HG03196 (cell line): ENCODE measurements at regions not wholly inside any gene's neighbourhood (a gene's known extent, or its start where the extent isn't known, plus 50 kb on each side); places are given as distances from the start of the nearest gene placed in this dataset.

ENCODE experiments used
- ATAC-seq: cut with Tn5 transposase; IDR thresholded peaks from one replicate; pipeline ENCODE4 v1.9.1; 2021; ENCODE audit not compliant: unreplicated experiment

DNA sequence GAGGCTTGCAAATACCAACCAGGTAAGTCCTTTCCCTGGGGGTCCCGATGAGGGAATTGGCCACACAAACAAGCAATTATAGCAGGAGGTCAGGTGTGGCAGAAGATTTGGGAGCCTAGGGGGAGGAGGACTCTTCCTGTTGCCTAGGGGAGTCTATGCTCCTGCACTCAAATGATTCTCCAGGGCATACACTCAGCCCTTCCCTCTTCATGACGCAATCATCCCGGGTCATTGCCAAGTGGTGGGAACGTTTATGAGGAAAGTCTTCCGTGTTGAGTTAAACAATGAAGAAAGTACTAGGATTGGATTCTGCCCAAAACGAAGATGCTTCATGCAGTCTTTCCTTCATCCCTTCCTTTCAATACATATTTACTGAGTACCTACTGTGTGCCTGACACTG, 186.5 kb upstream of the TSHZ2 start:
- ATAC-seq, result no peak

DNA sequence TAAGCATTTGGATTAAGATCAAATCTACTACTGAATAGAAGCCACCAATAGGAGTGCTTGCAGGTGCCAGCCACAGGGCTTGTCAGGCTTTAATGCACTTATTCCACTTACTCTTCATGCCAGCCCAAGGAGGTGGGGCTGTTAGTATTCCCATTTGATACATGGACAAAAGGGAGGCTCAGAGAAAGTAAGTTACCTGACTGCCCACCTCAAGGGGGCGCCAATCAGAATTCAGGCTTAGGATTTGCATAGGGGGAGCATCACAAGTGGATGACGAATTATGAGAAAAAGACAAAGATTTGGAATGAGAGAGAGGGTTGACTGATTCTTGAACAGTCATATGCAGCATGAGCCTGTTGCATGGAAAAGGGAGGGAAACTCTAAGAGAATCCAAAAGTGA, 188.4 kb upstream of the TSHZ2 start:
- no peak for ATAC-seq

DNA sequence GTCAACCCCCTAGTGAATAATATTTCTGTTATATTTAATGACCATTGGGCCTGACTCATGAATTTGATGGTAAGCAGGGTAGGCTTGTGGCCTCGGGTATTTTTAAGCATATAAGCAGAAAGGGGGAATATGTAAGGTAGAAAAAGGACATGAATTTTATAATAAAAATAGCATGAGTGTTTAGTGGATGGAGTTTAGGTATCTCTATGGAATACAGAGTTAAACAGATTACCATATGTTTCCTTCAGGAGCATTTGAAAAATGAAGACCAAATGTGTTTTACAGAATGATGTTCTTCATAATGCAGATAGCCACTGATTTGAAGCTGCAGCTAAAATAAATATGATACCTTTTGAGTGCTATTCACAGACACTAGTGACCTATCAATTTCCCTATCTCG, 191.7 kb upstream of the TSHZ2 start:
- no peak for ATAC-seq

DNA sequence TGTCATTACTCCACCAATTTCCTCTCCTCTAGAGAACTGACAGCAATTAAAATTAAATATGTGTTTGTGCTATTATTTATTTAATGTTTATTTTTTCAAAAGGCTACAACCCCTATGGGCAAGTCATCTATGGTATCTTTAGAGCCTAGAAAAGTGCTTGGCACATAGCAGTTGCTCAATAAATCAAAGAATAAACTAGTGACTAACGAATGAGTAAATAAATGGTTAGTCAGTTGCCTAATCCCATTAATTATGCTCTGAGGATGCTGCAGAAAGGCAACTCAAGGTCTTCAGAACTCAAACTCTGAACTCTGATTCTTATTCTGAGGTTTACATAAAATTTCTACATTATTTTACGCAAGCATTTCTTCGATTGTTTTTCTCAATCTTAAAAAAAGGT, 193.0 kb upstream of the TSHZ2 start:
- no peak for ATAC-seq

DNA sequence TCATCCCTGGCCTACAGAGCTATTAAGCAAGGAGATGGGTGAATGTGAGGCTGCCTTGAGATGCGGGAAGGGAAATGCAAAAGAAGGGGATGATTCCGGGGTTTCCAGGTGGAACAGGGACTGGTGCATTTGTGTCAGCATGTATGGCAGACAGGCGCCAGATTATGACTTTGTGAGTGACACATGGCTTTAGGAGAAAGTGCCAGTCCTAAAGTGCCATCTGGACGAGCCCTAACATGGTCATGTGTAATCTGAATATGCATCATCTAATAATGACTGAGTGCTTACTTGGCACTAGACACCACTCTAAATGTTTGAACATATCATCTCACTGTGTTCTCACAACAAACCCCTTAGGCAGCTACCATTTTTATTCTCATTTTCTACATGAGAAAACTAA, 195.0 kb upstream of the TSHZ2 start:
- ATAC-seq, result no peak

DNA sequence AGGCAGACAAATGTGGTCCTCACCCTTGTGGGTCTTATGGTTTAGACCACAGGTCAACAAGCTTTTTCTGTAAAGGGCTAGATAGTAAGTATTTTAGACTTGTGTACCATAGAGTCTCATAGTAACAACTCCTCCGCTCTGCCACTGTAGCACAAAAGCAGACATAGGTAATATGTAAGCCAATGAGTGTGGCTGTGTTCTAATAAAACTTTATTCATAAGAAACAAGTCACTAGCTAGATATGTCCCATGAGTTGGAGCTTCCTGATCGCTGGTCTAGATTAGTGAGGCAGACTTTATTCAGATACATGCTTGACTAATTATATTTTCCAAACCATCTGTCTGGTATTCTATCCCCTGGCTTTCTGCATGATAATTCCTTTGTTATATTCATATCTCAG, 196.4 kb upstream of the TSHZ2 start:
- no peak for ATAC-seq

DNA sequence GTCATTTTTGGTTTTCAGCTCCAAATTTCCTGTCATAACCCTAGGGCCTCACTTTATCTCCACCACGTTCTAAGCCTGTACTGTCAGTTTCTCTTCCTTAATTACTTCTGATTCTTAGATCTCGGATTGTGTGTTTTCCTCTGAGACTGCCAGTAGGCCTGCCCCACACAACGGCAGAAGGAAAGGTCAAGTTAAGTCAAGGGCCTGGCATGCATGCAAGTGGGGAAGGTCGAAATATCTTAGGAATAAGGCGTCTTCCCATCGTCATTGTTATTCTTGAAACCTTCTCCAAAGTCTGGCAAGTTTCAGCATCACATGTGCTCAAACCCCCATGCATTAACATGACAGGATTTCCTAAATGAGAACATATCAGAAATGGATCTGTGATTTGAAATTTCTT, 203.5 kb upstream of the TSHZ2 start:
- no peak for ATAC-seq

DNA sequence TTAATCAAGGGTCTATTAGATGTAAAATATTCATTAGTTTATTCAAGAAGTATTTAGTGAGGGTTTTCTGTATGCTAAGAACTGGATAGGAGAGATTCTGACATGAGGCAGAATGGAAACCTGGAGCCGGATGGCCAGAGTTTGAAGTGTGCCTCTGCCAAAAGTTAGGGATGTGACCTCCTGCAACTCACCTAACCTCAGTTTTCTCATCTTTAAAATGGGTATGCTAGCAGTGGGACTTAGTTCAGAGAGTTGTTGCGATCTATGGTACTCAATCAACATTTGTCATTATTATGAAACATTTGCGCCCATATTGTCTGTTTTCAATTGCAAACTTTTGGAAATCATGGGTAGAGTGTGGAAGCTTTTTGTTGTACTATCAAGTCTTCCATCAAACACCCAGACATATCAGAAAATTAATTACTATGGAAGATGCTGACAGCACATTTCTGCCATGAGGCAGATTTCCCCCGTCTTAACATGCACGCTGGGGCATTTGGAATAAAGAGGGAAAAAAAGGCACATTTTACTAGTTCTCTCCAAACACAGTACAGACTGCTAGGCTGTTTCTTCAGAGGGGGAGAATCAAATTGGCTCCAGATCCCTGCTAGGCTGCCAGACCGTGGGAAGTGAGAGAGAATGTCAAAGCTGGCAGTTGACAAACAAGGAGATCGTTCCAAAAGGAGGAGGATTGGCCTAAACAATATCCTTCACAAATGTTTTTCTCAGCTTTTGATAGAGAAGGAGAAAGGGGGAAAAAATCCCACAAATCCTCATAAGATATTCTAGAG, 205.3 kb upstream of the TSHZ2 start:
- no peak for ATAC-seq

DNA sequence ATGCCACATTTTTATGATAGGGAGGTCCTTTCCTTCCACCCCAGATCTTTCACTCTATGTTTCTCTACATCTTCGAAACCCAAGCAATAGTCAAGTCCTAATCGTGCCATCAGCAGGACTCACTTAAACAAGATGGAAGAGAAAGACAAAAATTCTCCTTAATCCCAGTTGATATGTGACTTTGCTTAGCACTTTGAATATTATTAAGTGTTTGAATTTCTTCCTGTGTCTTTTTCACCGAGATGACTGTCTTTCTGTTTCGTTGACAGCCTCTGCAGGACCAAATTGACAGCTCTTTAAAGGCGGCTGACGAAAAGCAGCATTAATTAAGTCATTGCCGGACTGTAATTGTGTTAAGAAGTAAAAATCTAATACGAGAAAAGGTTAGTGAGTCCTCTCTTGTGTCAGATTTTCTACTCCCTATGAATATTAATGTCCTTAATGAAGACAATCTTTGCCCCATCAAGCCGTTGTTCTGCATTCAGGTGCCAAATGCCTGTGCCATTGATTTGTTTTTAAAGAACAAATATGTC, 208.8 kb upstream of the TSHZ2 start:
- ATAC-seq, result no peak

DNA sequence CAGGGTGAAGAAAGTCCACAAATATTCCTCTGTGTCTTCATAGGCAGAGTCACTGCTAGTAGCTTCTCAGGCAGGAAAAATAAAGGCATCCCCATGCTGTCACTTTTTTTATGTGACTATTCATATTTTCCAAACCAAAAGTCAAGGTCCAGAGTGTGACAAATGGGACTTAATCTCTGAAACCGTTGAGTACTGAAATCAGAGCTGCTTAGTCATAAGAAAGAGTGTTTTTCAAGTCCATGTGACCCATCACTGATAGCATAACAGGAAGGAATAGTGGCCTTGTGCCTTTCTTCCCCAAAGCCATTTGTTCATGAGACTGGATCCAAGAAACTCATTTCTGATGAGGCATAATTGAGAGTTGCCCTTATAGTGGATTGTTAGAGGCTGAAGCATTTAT, 210.3 kb upstream of the TSHZ2 start:
- ATAC-seq, result no peak

DNA sequence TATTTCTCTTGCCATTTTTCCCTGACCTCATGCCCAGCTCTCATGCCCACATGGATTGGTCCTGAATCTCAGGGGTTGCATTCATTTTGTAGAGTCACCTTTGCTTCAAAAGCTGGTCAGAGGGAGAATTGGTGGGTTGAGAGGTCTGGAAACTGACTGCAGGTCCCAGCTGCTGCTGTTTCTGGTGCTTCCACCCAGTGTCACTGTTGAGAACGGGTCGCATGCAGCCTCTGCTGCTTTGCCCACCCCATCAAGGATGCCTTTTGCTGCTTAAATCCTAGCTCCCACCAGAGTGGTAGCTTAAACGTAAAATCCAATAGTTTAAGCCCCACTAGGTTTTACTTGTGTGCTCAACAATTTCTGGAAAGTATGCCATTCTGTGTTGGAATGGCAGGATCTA, 211.4 kb upstream of the TSHZ2 start:
- ATAC-seq, result no peak

DNA sequence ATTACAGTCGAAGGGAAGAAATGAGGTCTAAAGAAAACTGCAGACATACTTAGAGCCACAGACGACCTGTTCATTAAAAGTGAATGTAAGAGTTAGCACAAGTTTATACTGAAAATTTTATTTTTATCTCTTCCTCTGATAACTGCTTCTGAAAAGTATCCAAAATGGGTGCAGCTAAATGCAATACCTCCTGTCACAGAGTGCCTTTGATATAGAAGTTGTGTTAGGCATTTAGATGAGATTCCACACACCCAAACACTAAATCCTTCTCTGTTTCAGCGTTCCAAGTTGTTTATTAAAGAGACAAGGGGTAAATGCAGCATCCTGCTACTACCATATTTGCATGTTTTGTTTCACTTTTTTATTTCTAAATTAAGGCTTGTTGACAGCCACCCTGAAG, 214.7 kb upstream of the TSHZ2 start:
- ATAC-seq, result no peak

DNA sequence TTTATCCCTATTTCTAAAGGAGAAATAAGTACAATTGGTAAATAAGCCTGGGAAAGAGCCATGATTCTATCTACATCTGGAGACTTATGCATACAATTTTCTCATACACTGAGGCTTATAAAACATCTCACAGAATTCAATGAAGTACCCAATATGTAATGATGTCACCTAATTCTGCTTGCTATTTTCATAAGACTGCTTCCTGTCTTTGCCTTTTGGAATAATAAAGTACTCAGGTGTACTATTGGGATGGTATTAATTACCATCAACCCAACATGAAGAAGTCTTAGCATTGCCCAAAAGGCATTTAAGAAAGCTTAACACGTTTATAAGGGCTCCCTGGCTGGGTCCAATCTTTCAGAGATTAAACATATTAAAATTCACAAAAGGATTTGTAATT, 216.4 kb upstream of the TSHZ2 start:
- no peak for ATAC-seq

DNA sequence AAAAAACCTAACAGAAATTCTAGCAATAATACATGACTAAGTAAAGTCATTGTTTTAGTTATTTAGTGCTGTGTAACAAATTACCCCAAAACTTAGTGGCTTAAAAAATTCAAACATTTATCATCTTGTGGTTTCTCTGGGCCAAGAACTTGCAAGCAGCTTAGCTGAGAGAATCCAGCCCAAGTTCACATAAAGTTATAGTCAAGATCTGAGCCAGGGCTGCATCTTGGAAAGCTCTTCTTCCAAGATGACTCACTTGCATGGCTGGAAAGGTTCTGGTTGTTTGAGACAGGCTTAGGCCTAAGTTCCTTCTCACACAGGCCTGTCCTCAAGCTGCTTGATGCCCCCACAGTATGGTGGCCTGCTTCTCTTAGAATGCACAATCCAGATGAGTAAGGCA, 217.8 kb upstream of the TSHZ2 start:
- no peak for ATAC-seq

DNA sequence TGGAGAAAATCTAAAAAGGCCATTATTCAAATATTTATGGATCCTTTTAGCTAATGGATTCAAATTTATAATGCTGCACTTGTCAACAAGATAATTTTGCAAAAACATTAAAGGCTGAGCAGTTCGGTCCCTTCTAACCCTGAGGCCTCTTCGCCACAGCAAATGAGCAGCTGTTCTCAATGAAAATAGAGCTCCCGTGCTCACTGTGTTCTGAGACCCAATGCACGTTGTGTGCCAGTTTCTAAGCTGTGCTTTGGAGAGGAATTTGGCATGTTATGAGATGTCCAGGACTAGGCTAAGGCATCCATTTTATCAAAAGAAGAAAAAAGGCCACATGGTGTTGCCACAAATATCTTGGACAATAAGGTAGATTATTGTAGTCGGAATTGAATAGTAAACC, 220.1 kb upstream of the TSHZ2 start:
- ATAC-seq, result no peak

DNA sequence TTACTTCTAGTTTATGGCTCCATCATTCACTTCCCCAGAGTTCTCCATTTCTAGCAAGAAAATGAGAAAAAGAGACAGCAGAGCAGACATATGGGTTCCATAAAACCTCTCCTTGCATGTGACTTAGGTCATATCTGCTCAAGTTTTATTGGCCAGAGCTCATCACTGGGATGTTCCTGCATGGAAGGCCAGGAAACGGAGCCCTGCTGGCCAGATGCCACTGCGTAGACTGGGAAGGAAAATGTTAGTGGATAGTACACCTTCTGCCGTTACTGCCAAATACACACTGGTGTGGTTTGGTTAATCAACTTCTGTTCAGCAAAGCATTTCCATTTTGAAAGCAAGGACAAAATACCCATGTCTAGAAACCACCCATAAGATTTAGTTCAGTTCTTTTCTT, 220.6 kb upstream of the TSHZ2 start:
- no peak for ATAC-seq

DNA sequence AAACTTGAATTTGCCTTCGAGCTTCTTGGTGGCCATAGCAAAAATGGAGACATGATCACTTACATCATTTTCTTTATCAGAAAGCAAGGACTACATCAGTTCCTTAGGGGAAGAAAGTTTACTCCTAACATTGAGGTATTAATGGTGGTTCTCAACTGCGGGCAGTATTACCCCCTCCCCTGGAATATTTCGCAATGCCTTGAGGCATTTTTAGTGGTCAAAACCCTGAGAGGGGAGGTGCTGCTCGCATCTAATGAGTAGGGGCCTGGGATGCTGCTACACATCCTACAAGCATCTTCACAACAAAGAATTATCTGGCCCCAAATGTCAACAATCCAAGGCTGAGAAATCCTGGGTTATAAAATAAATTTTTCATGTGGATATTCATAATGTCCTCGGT, 222.2 kb upstream of the TSHZ2 start:
- no peak for ATAC-seq

DNA sequence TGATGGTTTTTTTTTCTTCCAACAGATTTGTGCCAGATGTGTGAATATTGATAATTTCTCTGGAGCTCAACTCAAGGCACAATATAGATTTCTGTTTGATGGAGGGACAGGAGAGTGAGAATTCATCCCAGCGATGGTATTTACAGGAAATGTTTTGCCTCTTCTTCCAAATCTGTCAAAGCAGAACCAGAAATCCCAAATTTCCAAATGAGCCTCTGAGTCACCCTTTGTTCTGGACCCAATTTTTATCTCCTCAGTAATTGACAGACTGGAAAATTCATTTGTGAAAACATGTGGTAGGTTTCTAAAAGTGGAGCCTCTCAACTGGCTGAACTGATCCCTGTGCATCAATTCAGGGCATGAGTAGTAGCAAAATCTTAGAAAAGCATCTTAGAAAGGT, 223.2 kb upstream of the TSHZ2 start:
- no peak for ATAC-seq

DNA sequence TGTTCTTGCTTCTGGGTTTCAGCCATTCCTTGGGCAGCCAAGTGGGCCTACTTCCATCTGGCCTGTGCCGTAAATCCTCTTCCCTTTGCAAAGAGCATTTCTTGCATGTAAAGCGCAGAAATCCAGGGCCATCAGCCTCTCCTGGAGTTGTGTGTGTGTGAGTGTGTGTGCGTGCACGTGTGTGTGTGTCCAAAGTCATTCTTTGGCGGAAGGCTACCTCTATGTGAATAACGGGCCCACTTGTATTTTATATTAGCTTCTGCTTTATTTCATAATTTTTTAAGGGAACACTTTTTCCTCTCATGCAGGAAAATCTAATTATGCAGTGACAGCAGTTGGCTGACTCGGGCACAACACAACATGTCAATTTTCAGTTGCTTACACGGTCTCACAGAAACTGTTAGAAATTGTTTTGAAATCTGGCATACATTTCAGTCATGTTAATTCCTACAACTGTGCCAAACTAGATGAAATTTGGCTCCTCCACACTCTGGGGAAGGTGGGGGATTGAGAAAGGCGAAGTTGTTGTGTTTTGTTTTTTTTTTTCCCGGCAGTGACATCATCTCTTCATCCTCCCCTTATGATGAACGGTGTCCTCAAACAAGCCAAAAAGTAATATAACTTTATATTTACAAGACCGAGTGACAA, 223.7 kb upstream of the TSHZ2 start:
- no peak for ATAC-seq

DNA sequence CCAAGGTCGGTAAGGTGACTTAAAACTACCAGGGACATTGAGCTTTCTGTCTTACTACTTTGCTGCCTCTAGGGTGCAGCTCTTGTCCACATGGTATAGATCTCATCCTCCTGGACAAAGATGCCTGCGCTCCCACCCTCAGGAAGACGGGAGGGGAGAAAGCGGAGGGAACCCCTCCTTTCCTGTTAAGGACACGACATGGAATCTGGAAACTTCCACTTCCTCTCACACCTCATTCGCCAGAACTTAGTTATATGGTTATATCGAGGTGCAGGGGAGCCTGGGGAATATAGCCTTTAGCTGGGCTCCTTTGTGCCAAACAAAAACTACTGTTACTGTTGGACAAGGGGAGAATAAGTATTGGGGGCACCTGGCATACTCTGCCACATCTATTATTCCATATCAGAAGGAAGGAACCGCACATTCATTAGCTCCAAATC, 224.3 kb upstream of the TSHZ2 start:
- no peak for ATAC-seq

DNA sequence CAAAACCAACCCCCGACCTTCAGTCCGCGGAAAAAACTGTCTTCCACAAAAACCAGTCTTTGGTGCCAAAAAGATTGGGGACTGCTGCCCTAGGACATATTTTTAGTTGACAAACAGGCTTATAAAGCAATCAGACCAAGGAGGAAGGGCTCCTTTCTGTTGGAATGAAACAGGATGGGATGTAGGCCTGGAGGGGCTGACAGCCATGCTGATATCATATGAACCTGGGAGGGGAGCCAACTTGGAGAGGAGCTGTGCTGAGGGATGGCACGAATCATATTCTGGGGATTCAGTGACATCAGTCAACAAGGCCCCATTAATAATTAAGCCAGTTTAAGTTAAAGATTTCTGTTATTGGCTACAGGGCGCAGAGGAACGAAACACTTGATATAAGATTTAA, 225.4 kb upstream of the TSHZ2 start:
- ATAC-seq, result no peak

DNA sequence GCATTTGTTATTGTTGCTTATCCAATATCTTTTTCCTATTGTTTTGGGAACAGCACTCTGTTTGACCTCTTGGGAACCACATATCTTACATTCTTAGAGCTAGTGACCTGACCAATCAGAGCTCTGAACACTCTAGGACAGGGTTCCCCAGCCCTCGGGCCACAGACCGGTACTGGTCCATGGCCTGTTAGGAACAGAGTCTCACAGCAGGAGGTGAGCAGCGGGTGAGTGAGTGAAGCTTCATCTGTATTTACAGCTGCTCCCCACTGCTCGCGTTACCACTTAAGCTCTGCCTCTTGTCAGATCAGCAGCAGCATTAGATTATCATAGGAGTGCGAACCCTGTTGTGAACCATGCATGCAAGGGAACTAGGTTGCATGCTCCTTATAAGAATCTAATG, 226.0 kb upstream of the TSHZ2 start:
- no peak for ATAC-seq

DNA sequence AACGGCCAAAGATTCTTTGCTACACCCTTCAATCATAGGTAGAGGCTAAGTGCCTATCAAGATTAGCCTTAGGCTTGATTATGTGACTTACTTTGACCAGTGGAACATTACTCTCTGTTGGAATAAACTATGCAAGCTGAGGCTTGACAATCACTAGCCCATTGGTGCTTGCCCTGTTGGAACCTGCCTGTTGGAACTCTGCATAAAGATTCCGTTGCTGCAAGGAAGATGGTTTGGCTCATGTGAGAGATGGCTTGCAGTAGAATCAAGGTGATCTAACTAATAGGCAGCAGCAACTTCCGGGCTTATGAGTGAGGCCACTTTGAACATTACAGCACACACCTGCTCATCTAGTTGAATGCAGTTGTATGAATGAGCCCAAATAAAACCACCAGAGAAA, 227.7 kb upstream of the TSHZ2 start:
- ATAC-seq, result no peak
